ENCODE measurements at regions not wholly inside any gene's neighbourhood (a gene's known extent, or its start where the extent isn't known, plus 50 kb on each side); places are given as distances from the start of the nearest gene placed in this dataset.

DNA sequence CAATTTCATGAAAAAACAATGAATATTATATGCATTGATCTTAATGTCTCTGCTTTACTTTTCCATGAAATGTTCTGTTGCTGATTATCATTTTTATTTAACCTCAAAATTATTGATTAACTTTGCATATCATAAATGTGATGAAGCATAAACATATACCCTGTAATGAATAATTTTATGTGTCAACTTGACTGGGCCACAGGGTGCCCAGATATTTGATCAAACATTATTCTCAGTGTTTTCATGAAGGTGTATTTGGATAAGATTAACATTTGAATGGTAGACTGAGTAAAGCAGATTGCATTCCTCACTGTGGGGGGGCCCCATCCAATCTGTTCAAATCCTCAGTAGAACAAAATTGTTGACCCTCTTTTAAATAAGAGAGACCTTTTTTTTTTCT is 265.2 kb downstream of the CENPW start:
- no peak overlapping the region for H3K27ac ChIP-seq (ENCODE audit: low read depth, low read length)
- H3K27me3 ChIP-seq (ENCODE audit: insufficient read depth, low read length): no peaks in the 10 kb centered on the region
- H3K9me3 ChIP-seq (ENCODE audit: insufficient read depth, low read depth, low read length): peaks cover 4% of the 10 kb centered on the region; the same call in 1 of the 2 replicates
- H3K36me3 ChIP-seq (ENCODE audit: insufficient read depth, low read length): no peaks in the 10 kb centered on the region
- H3K9ac ChIP-seq (ENCODE audit: low read depth, low read length): no peak overlapping the region
- no peaks in the 10 kb centered on the region for H3K4me1 ChIP-seq (ENCODE audit: insufficient read depth, low read length)
- H3K4me3 ChIP-seq (ENCODE audit: low read length): no peak overlapping the region

DNA sequence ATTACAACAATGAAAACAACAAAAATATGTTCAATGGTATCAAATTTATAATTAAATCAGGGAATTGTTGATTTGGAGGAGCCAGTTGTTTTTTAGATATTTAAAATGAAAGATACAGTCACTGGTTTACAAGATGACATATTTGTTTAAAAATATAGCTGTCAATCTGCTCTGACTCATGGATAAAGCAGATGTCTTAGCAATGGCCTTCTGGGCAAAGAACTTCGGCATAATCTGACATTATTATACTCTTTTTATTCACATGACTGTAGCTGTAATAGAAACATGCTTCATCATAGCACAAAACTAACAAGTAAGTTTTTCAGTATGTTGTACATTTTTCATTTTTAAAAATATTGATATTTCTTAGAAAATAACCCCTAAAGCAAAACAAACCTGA is 267.4 kb downstream of the CENPW start:
- Histone ChIP-seq H3K4me1 (ENCODE audit: insufficient read depth, low read length) (no peaks in the 10 kb centered on the region), H3K9me3 (ENCODE audit: insufficient read depth, low read depth, low read length) (peaks cover 4% of the 10 kb centered on the region; the same call in 1 of the 2 replicates), H3K27me3 (ENCODE audit: insufficient read depth, low read length) (no peaks in the 10 kb centered on the region), H3K36me3 (ENCODE audit: insufficient read depth, low read length) (no peaks in the 10 kb centered on the region), H3K27ac (ENCODE audit: low read depth, low read length) (no peak overlapping the region), H3K9ac (ENCODE audit: low read depth, low read length) (no peak overlapping the region), H3K4me3 (ENCODE audit: low read length) (no peak overlapping the region)
- 100% methylated on average over 1 of the region's 1 CpG for WGBS

DNA sequence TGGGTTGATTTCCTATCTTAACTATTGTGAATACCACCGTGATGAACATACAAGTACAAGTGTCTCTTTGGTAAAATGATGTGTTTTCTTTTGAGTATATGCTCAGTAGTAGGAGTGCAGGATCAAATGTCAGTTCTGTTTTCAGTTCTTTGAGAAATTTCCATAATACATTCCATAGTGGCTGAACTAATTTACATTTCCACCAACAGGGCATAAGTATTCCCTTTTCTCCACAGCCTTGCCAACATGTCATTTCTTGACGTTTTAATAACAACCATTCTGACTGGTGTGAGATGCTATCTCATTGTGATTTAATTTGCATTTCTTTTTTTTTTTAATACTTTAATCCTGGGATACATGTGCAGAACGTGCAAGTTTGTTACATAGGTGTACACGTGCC is 268.8 kb downstream of the CENPW start:
- no peak overlapping the region for H3K9ac ChIP-seq (ENCODE audit: low read depth, low read length)
- peaks cover 4% of the 10 kb centered on the region; the same call in 1 of the 2 replicates for H3K9me3 ChIP-seq (ENCODE audit: insufficient read depth, low read depth, low read length)
- no peaks in the 10 kb centered on the region for H3K4me1 ChIP-seq (ENCODE audit: insufficient read depth, low read length)
- H3K27ac ChIP-seq (ENCODE audit: low read depth, low read length): no peak overlapping the region
- 94% methylated on average over 4 of the region's 4 CpGs for WGBS
- no peaks in the 10 kb centered on the region for H3K36me3 ChIP-seq (ENCODE audit: insufficient read depth, low read length)
- H3K27me3 ChIP-seq (ENCODE audit: insufficient read depth, low read length): no peaks in the 10 kb centered on the region
- no peak overlapping the region for H3K4me3 ChIP-seq (ENCODE audit: low read length)

DNA sequence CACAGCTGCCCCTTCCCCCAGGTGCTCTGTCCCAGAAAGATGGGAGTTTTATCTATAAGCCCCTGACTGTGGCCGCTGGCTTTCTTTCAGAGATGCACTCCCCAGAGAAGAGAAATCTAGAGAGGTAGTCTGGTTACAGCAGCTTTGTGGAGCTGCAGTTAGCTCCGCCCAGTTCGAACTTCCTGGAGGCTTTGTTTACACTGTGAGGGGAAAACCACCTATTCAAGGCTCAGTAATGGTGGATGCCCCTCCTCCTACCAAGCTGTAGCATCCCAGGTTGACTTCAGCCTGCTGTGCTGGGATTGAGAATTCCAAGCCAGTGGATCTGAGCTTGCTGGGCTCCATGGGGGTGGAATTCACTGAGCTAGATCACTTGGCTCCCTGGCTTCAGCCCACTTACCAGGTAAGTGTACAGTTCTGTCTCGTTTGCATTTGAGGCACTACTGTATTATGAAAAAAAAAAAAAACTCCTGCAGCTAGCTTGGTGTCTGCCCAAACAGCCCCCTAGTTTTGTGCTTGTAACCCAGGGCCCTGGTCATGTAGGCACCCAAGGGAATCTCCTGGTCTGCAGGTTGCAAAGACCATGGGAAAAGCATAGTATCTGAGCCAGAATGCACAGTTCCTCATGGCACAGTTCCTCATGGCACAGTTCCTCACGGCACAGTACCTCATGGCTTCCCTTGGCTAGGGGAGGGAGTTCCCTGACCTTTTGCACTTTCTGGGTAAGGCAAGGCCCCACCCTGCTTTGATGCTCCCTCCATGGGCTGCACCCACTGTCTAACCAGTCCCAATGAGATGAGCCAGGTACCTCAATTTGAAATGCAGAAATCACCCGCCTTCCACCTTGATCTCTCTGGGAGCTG is 275.0 kb downstream of the CENPW start:
- 83% methylated on average over 6 of the region's 6 CpGs for WGBS
- Histone ChIP-seq H3K4me3 (ENCODE audit: low read length) (no peak overlapping the region), H3K9me3 (ENCODE audit: insufficient read depth, low read depth, low read length) (no peaks in the 10 kb centered on the region), H3K27me3 (ENCODE audit: insufficient read depth, low read length) (no peaks in the 10 kb centered on the region), H3K36me3 (ENCODE audit: insufficient read depth, low read length) (no peaks in the 10 kb centered on the region), H3K9ac (ENCODE audit: low read depth, low read length) (no peak overlapping the region), H3K27ac (ENCODE audit: low read depth, low read length) (no peak overlapping the region), H3K4me1 (ENCODE audit: insufficient read depth, low read length) (no peaks in the 10 kb centered on the region)

DNA sequence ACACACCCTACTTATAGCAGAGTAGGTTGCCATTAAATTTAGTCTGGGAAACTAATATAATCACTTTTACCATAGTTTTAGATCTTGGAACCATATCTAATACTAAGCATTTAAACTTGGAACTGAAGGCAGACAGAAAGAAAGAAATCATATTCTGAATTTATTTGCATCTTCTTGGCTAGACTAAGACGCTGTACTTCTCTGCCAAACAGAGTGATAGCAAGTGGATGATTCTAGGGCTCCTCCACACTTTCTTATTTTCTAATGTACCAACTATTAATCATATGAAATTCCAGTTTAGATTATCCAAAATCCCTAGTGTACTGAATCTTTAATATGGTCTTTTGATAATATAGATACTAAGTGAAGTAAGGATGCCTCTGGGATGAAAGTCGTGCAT is 277.0 kb downstream of the CENPW start:
- Histone ChIP-seq H3K9ac (ENCODE audit: low read depth, low read length) (no peak overlapping the region), H3K9me3 (ENCODE audit: insufficient read depth, low read depth, low read length) (no peaks in the 10 kb centered on the region), H3K27ac (ENCODE audit: low read depth, low read length) (no peak overlapping the region), H3K36me3 (ENCODE audit: insufficient read depth, low read length) (no peaks in the 10 kb centered on the region), H3K4me1 (ENCODE audit: insufficient read depth, low read length) (no peaks in the 10 kb centered on the region), H3K4me3 (ENCODE audit: low read length) (no peak overlapping the region), H3K27me3 (ENCODE audit: insufficient read depth, low read length) (no peaks in the 10 kb centered on the region)
- WGBS: 81% methylated on average over 2 of the region's 2 CpGs

DNA sequence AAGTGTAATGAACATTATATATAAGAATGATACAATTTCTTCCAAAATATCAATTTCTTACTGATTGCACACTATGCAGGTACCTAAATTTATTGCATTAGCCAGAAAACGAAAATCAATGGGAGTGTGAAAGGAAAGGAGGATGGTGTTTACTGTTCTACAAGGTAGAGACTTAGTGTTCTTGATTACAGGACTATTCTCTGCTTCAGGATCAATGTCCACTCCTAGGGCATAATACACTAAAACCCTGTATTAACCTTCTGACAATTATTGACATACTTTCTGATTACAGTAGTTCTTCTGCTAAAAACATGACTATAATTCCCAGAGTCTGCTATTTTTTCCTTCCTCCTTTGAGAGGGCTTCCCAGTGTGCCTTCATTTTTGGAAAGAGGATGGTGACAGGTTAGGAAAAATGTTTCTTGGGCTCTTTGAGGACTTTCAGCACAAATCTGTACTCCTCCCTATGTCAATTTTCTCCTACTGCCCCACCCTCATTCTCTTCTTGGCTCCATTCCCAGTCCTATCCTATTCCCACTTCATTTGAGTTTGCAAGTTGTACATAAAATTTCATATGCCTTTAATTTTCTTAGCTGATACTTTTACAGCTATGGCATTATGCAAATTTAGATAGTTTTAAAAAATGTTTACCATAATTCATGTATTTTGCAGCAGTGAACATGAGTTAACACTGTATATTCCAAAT is 278.9 kb downstream of the CENPW start:
- H3K27ac ChIP-seq (ENCODE audit: low read depth, low read length): no peak overlapping the region
- WGBS: no CpG with 5 or more reads among the region's 1 CpG
- H3K4me3 ChIP-seq (ENCODE audit: low read length): no peak overlapping the region
- H3K9ac ChIP-seq (ENCODE audit: low read depth, low read length): no peak overlapping the region
- no peaks in the 10 kb centered on the region for H3K4me1 ChIP-seq (ENCODE audit: insufficient read depth, low read length)
- no peaks in the 10 kb centered on the region for H3K36me3 ChIP-seq (ENCODE audit: insufficient read depth, low read length)
- no peaks in the 10 kb centered on the region for H3K27me3 ChIP-seq (ENCODE audit: insufficient read depth, low read length)
- no peaks in the 10 kb centered on the region for H3K9me3 ChIP-seq (ENCODE audit: insufficient read depth, low read depth, low read length)

DNA sequence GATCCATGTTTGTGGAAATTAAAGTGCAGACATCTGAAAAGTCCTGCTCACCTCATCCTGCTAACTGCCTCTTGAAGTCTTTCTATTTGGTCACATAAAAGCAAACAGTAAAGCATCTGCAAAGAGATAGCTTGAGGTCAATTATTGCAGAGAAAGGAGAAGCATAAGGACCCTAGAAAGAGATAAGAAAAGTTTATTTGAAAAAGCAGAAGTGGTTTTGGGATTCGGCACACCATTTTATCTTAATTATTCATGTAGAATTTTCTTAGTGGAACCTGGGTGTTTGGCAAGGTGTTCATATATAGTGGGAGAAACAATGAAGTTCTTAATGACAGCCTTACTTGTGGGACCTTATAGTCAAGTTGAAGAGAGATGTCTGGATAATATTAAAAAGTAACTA is 280.8 kb downstream of the CENPW start:
- Histone ChIP-seq H3K4me3 (ENCODE audit: low read length) (no peak overlapping the region), H3K36me3 (ENCODE audit: insufficient read depth, low read length) (no peaks in the 10 kb centered on the region), H3K9me3 (ENCODE audit: insufficient read depth, low read depth, low read length) (no peaks in the 10 kb centered on the region), H3K27me3 (ENCODE audit: insufficient read depth, low read length) (no peaks in the 10 kb centered on the region), H3K27ac (ENCODE audit: low read depth, low read length) (no peak overlapping the region), H3K4me1 (ENCODE audit: insufficient read depth, low read length) (no peaks in the 10 kb centered on the region), H3K9ac (ENCODE audit: low read depth, low read length) (no peak overlapping the region)
- WGBS: no CpG with 5 or more reads among the region's 1 CpG

DNA sequence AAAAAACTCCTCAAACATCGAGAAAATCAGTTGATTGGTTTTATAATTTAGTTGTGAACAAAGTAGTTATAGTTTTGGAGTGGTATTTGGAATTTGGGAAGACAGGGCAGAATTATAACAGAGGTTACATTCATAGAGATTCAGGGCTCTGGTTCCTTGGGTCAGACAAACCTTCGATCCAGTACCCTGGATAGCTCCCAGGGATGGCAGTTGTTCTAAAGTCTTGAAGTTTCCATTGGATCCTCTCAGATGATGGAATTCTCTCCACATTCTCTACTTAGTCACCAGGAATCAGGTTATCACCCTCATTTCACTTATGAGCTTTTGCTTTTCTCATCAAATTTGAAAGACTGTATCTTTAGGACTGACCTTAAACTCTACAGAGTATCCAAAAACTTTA is 285.1 kb downstream of the CENPW start:
- no peaks in the 10 kb centered on the region for H3K4me1 ChIP-seq (ENCODE audit: insufficient read depth, low read length)
- WGBS: 94% methylated on average over 2 of the region's 2 CpGs
- H3K27me3 ChIP-seq (ENCODE audit: insufficient read depth, low read length): no peaks in the 10 kb centered on the region
- no peak overlapping the region for H3K9ac ChIP-seq (ENCODE audit: low read depth, low read length)
- H3K9me3 ChIP-seq (ENCODE audit: insufficient read depth, low read depth, low read length): no peaks in the 10 kb centered on the region
- H3K27ac ChIP-seq (ENCODE audit: low read depth, low read length): no peak overlapping the region
- no peak overlapping the region for H3K4me3 ChIP-seq (ENCODE audit: low read length)
- no peaks in the 10 kb centered on the region for H3K36me3 ChIP-seq (ENCODE audit: insufficient read depth, low read length)

DNA sequence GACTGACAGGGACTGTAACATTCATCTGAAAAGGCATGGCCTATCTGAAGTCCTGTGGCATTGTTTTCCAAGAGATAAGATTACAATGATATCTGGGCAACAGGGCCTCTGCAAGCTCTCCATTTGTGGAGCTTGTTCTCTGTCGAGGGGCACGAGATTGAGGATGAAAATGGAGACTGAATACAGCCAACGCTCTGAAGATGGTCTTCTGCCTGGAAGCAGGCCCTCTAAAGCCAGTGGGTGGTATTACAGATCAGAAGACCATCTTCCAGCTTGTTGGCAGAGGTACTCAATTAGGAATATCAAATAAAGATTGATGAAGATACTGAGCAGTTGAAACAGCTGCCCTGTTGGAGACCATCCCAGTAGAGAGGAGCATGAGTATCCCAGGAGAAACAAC is 288.2 kb downstream of the CENPW start:
- no peak overlapping the region for H3K27ac ChIP-seq (ENCODE audit: low read depth, low read length)
- no peak overlapping the region for H3K9ac ChIP-seq (ENCODE audit: low read depth, low read length)
- H3K4me3 ChIP-seq (ENCODE audit: low read length): no peak overlapping the region
- H3K4me1 ChIP-seq (ENCODE audit: insufficient read depth, low read length): no peaks in the 10 kb centered on the region; the same call in 1 of the 2 replicates
- WGBS: 74% methylated on average over 3 of the region's 3 CpGs
- H3K9me3 ChIP-seq (ENCODE audit: insufficient read depth, low read depth, low read length): no peaks in the 10 kb centered on the region
- no peaks in the 10 kb centered on the region for H3K36me3 ChIP-seq (ENCODE audit: insufficient read depth, low read length)
- H3K27me3 ChIP-seq (ENCODE audit: insufficient read depth, low read length): no peaks in the 10 kb centered on the region

DNA sequence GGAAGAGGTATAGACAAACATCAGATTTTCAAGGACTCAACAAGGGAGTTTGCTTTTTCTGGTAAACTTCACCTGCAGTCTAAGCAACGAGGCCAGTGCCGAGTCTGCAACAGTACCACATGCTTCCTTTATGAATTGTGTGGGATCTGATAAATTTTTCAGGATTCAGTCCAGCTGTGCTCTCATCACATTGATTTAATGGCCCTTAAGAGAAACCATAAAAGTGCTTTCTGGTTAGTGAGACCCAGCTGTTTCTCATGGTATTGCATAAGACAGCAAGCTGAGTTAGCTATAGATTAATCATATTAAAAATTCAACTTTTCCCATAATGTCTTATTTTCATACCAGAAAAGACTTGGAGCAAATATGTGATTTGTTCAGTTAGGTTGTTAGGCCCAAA is 291.4 kb downstream of the CENPW start:
- no peak overlapping the region for H3K27ac ChIP-seq (ENCODE audit: low read depth, low read length)
- 96% methylated on average over 2 of the region's 2 CpGs for WGBS
- H3K4me3 ChIP-seq (ENCODE audit: low read length): no peak overlapping the region

DNA sequence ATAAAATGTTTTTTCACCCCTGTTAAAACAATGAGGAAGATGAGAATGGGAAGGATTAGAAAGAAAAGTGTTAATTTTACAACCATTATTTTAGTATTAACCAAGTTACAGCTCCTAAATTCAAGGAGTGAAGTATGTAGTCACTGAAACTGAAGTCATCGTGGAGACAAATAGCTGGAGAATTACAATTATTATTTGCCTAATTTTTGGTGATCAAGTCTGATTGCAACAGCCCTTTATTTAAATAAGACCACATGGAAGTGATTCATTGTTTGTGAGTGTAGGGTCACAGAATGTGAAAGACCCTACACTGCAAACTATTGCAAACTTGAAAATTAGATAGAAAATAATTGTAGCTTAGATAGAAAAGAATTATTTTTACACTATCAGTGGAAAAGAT is 292.4 kb downstream of the CENPW start:
- Histone ChIP-seq H3K9me3 (ENCODE audit: insufficient read depth, low read depth, low read length) (no peaks in the 10 kb centered on the region), H3K27me3 (ENCODE audit: insufficient read depth, low read length) (no peaks in the 10 kb centered on the region), H3K27ac (ENCODE audit: low read depth, low read length) (no peak overlapping the region), H3K4me3 (ENCODE audit: low read length) (no peak overlapping the region), H3K4me1 (ENCODE audit: insufficient read depth, low read length) (no peaks in the 10 kb centered on the region; the same call in 1 of the 2 replicates), H3K9ac (ENCODE audit: low read depth, low read length) (no peak overlapping the region), H3K36me3 (ENCODE audit: insufficient read depth, low read length) (no peaks in the 10 kb centered on the region)
- 90% methylated on average over 1 of the region's 1 CpG for WGBS

More for the DNA sequence above, 291.4 kb downstream of the CENPW start:
- Histone ChIP-seq H3K9ac (ENCODE audit: low read depth, low read length) (no peak overlapping the region), H3K27me3 (ENCODE audit: insufficient read depth, low read length) (no peaks in the 10 kb centered on the region), H3K9me3 (ENCODE audit: insufficient read depth, low read depth, low read length) (no peaks in the 10 kb centered on the region), H3K4me1 (ENCODE audit: insufficient read depth, low read length) (no peaks in the 10 kb centered on the region; the same call in 1 of the 2 replicates), H3K36me3 (ENCODE audit: insufficient read depth, low read length) (no peaks in the 10 kb centered on the region)

All from HUES64 (cell line).